Loucy (cell line): ENCODE measurements at regions not wholly inside any gene's neighbourhood (a gene's known extent, or its start where the extent isn't known, plus 50 kb on each side); places are given as distances from the start of the nearest gene placed in this dataset.

ENCODE experiments used
- H2AFZ ChIP-seq: fragments of 200-600 bp; sonication (generic); 2 replicates; pipeline ENCODE4 v1.6.0; 2016; ENCODE audit warnings: antibody characterized with exemption, mild to moderate bottlenecking, low read length, moderate library complexity
- H3F3A ChIP-seq: fragments of 200-600 bp; 2 replicates; pipeline ENCODE4 v1.6.0; 2016; ENCODE audit warnings: antibody characterized with exemption, low read depth, mild to moderate bottlenecking
- H3K27me3 ChIP-seq: fragments of 200-600 bp; sonication (generic); 2 replicates; pipeline ENCODE4 v1.6.1; 2014; ENCODE audit warnings: low read length, mild to moderate bottlenecking; ENCODE audit not compliant: insufficient read depth, poor library complexity, severe bottlenecking
- H3K36me3 ChIP-seq: fragments of 200-600 bp; sonication (generic); 2 replicates; pipeline ENCODE4 v1.6.1; 2016; ENCODE audit warnings: low read length; ENCODE audit not compliant: insufficient read depth
- H3K4me1 ChIP-seq: fragments of 200-600 bp; sonication (generic); 2 replicates; pipeline ENCODE4 v1.5.1; 2014; ENCODE audit warnings: low read length, mild to moderate bottlenecking; ENCODE audit not compliant: insufficient read depth, poor library complexity, severe bottlenecking
- H3K4me2 ChIP-seq: fragments of 200-600 bp; sonication (generic); 2 replicates; pipeline ENCODE4 v1.6.0; 2014; ENCODE audit warnings: antibody characterized with exemption, low read length, low read depth, mild to moderate bottlenecking; ENCODE audit not compliant: poor library complexity, severe bottlenecking
- H3K4me3 ChIP-seq: fragments of 200-600 bp; sonication (generic); 2 replicates; pipeline ENCODE4 v1.5.1; 2014; ENCODE audit warnings: low read length, mild to moderate bottlenecking, mixed read lengths; ENCODE audit not compliant: poor library complexity, severe bottlenecking
- H3K79me2 ChIP-seq: fragments of 200-600 bp; sonication (generic); 2 replicates; pipeline ENCODE4 v1.6.1; 2014; ENCODE audit warnings: low read length; ENCODE audit not compliant: insufficient read depth
- H3K9ac ChIP-seq: fragments of 200-600 bp; sonication (generic); 2 replicates; pipeline ENCODE4 v1.6.0; 2014; ENCODE audit warnings: mild to moderate bottlenecking, low read depth, low read length, moderate library complexity; ENCODE audit not compliant: poor library complexity, severe bottlenecking
- H3K9me2 ChIP-seq: fragments of 200-600 bp; sonication (generic); replicated peaks from 2 replicates; pipeline ENCODE4 v1.6.1; 2016; ENCODE audit warnings: low read depth, low read length, mixed read lengths
- H3K9me3 ChIP-seq: fragments of 200-600 bp; sonication (generic); 2 replicates; pipeline ENCODE4 v1.6.1; 2014; ENCODE audit warnings: mild to moderate bottlenecking, antibody characterized with exemption, low read length, low read depth; ENCODE audit not compliant: insufficient read depth
- H4K20me1 ChIP-seq: fragments of 200-600 bp; sonication (generic); 2 replicates; pipeline ENCODE4 v1.6.0; 2014; ENCODE audit warnings: antibody characterized with exemption, low read length, mild to moderate bottlenecking; ENCODE audit not compliant: insufficient read depth, poor library complexity, severe bottlenecking
- EZH2phosphoT487 ChIP-seq: fragments of 200-600 bp; IDR thresholded peaks from 2 replicates; pipeline ENCODE4 v1.6.1; 2018; ENCODE audit warnings: antibody characterized with exemption, mild to moderate bottlenecking, moderate library complexity, borderline replicate concordance
- TF ChIP-seq, protein P1 (sequence below): fragments of 200-600 bp; sonication (generic); conservative IDR thresholded peaks from 2 replicates; pipeline ENCODE4 v1.5.1; 2014; ENCODE audit warnings: mild to moderate bottlenecking, antibody characterized with exemption, low read length

DNA sequence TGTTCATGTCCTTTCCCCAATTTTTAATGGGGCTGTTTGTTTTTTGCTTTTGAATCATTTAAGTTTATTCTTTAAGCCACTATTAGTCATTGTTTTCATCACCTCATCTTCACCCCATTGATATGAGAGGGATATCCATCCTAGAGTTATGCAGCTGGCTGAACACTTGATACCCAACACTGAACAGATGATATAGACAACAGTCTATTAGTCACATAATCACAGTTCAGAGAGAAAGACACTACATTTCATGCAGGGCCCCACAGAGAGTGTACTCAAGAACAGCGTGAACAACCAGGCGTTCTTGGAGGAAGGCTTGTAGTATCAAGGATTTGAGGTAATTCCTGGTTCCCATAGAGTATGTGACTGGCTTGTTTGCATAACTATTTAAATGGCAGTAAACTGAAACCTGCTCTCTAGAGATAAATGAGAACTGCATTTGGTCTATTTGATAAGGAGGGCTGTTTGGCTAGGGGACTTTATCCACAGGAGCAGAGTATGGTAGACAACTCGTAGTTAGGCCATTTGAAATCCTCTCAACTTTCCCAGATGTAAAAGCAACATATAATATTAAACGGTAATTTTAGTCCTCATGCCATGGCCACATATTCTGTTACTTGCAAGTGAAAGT, 618.7 kb downstream of the SI start:
- Histone ChIP-seq H3K9me3 (no peaks in the 10 kb centered on the region), H3F3A (no peaks in the 10 kb centered on the region), H3K27me3 (no peaks in the 10 kb centered on the region), H3K4me1 (no peaks in the 10 kb centered on the region), H3K4me3 (no peak overlapping the region), H3K79me2 (no peaks in the 10 kb centered on the region), H3K9me2 (no peaks in the 10 kb centered on the region), H2AFZ (no peak overlapping the region), H3K36me3 (no peaks in the 10 kb centered on the region), H3K4me2 (no peak overlapping the region), H4K20me1 (no peaks in the 10 kb centered on the region), H3K9ac (no peak overlapping the region)
- TF ChIP-seq, protein P1, sequence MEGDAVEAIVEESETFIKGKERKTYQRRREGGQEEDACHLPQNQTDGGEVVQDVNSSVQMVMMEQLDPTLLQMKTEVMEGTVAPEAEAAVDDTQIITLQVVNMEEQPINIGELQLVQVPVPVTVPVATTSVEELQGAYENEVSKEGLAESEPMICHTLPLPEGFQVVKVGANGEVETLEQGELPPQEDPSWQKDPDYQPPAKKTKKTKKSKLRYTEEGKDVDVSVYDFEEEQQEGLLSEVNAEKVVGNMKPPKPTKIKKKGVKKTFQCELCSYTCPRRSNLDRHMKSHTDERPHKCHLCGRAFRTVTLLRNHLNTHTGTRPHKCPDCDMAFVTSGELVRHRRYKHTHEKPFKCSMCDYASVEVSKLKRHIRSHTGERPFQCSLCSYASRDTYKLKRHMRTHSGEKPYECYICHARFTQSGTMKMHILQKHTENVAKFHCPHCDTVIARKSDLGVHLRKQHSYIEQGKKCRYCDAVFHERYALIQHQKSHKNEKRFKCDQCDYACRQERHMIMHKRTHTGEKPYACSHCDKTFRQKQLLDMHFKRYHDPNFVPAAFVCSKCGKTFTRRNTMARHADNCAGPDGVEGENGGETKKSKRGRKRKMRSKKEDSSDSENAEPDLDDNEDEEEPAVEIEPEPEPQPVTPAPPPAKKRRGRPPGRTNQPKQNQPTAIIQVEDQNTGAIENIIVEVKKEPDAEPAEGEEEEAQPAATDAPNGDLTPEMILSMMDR, result no peak
- no peak for TF ChIP-seq EZH2phosphoT487

- TF ChIP-seq EZH2phosphoT487, result no peak
- TF ChIP-seq, protein P1, result no peak
- Histone ChIP-seq H3K27me3 (no peaks in the 10 kb centered on the region), H3K4me1 (no peaks in the 10 kb centered on the region), H2AFZ (no peak overlapping the region), H3K79me2 (no peaks in the 10 kb centered on the region), H3K9me3 (no peaks in the 10 kb centered on the region), H3K4me3 (no peak overlapping the region), H3K36me3 (no peaks in the 10 kb centered on the region), H3F3A (no peaks in the 10 kb centered on the region), H3K4me2 (no peak overlapping the region), H3K9me2 (no peaks in the 10 kb centered on the region), H4K20me1 (no peaks in the 10 kb centered on the region), H3K9ac (no peak overlapping the region)
Measured at GRCh38 chr3:164458986-164459385, 619.3 kb downstream of the SI start.

GRCh38 chr3:164453714-164454113, 624.6 kb downstream of the SI start:
- Histone ChIP-seq H3K36me3 (no peaks in the 10 kb centered on the region), H3K79me2 (no peaks in the 10 kb centered on the region), H3K9me3 (no peaks in the 10 kb centered on the region), H3K27me3 (no peaks in the 10 kb centered on the region), H3K4me3 (no peak overlapping the region), H2AFZ (no peak overlapping the region), H3K4me1 (no peaks in the 10 kb centered on the region), H3K9ac (no peak overlapping the region), H4K20me1 (no peaks in the 10 kb centered on the region), H3F3A (no peaks in the 10 kb centered on the region), H3K9me2 (no peaks in the 10 kb centered on the region), H3K4me2 (no peak overlapping the region)
- TF ChIP-seq, protein P1, result no peak
- TF ChIP-seq EZH2phosphoT487, result no peak
